ENCODE measurements at regions not wholly inside any gene's neighbourhood (a gene's known extent, or its start where the extent isn't known, plus 50 kb on each side); places are given as distances from the start of the nearest gene placed in this dataset.
"Not testable (repeated sequence)": the region's sequence is repeated elsewhere in the genome, so short reads cannot be mapped to it uniquely, and the experiment has no call there.

DNA sequence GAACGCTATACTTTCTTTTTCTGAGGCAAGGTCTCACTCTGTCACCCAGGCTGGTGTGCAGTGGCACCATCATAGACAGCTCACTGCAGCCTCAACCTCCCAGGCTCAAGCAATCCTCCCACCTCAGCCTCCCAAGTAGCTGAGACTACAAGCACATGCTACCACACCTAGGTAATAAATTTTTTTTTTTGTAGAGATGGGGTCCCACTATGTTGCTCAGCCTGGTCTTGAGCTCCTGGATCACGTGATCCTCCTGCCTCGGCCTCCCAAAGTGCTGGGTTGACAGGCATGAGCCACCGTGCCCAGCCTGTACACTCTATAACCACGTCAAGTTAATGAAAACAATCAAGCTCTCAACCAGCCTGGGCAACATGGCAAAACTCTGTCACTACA lies 127.1 kb upstream of the VOPP1 start:
- DNase-seq: not testable (repeated sequence)

DNA sequence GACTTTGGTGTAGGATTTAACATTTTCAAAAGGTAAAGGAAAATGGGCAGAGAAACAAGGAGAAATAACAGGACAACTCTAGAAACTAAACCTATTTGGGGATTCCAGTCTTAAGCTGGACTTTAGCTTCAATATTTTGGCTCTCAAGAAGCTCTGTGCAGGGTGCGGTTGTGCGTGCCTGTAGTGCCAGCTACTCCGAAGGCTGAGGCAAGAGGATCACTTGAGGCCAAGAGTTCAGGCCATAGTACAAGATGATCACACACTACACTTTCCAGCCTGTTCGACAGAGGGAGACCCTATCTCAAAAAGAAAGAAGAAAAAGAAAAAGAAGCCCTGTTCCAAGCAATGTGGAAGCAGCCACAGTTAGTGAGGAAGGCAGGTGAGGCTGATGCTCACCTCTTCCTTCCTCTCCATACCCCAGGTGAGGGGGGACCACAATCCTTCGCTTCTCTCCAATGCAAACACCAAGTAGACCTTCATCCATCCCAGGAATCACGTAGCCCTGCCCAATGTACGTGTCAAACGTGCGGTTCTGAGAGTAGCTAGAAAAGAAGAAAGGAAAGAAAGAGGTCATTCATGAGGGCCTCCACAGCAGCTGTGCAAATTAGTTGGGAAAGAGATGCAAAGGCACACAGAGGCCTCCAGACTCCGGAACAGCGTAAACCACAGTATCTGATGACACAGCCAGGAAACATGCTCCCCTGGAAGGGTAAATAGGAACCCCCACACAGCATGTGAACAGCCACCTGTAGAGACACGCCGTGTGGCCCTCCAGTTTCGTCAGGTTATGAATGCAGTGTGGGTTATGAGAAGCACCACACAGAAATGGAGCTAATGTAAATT lies 126.5 kb upstream of the VOPP1 start:
- not testable (repeated sequence) for DNase-seq

DNA sequence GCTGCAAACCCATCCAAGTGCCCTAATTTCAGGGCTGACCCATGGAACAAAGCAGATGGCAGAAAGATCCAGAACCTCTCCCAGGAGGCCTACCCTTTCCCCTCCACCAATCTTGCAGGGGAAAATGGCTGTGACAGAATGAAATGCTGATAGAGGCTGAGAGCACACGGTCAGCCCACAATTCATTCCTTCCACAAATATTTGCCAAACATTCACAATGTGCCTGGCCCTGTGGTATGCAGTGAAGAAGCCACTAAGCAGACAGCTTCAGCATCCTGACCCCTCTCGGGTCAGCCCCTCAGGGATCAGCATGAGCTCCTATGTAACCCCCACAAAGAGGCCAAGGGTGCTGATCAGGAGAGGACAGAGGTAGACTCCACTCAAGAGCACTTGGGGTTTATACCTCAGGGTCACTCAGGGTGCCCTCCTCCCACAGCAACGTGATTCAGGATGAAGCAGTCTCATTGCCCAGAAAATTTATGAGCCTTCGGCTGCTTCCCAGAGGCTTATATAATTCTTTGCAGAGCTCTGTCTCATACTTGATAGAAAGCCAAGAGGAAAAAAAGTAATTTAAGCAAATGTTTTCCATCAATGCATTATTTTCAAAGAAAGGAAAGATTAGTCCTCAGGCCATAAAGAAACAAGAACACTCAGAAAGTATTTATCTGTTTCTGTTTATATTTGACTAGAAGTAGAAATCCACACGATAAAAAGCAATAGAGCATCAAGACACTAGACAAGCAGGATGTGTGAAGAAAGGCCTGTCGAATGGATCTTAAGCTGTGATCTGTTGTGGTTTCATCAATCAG lies 123.8 kb upstream of the VOPP1 start:
- DNase-seq: not testable (repeated sequence)

DNA sequence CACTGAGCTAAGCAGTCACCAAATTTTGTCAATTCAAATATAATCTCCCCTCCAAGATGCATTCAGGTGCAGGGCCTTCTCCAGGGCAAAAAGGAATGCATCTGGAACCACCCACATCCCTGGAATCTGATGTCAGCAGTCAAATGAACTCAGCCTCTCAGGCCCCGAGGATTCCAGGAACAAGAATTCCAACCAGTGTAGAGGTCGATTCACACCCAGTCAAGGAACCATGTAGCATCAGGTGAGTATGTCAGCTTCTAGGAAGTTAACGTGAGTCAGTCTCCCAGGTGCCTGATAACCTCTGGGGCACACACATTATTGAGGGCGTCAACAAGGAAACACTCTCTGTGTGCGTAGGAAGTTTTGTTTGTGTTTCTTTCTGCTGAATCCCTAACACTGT lies 122.2 kb upstream of the VOPP1 start:
- DNase-seq: not testable (repeated sequence)

DNA sequence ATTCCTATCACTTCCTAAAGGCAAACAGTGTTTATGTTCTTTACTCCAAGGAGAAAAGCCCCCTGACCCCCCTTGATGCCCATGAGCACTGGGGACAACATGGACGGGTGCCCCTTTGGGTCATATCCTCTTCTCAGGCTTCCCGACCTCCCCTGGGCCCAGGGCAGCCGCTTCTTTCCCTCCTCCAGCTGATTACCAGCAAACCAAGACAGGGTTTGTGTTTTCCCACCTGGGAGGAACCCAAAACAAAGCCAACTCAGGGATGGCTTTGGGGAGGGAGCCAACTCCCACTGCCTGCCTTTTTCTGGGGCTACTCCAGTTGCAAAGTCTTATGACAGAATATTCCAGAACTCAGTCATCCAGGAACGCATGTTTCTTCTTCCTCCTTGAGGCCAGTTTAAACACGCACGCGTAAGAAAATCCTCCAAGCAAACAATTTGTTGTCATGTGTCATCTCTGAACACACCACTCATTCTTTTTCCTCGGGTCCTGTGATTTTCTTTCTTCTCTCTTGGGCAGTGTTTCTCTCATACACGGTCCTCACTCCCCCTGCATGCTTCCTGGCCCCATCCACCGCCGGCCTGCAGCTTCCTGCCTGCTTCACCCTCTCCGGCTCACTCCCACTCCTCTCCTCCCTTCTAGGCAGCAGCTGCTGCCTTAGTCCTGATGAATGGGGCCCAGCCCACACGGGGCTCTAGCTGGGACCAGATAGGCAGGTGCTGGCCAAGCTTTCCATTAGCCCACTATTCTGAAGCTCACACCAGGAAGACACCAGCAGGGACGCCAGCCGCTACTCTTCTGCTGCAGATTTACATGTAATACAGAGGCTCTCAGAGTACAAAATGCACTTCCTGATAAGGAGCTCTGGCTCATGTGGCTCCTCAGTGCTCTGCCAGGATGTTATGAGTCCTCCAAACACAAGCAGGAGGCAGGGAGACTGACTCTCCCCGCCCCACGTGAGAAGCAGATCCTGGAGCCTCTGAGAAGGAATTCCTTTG lies 116.7 kb upstream of the VOPP1 start:
- DNase-seq: not testable (repeated sequence)

DNA sequence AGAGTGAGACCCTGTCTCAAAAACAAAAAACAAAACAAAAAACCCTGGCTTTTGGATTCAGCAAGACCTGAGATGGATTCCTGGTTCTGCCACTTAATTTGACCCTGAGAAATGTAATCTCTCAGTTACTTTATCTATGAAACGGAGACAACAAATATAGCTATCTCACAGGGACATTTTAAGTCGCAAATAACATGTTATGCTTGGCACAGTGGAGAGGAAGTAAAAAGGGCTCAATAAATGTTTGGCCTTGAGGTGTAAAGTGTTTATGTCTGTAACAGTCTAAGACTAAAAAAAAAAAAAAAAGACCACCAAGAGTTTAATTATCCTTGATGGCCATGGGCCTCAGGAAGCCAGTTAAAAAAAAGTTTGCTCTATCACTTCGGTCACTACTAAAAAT lies 116.0 kb upstream of the VOPP1 start:
- not testable (repeated sequence) for DNase-seq

DNA sequence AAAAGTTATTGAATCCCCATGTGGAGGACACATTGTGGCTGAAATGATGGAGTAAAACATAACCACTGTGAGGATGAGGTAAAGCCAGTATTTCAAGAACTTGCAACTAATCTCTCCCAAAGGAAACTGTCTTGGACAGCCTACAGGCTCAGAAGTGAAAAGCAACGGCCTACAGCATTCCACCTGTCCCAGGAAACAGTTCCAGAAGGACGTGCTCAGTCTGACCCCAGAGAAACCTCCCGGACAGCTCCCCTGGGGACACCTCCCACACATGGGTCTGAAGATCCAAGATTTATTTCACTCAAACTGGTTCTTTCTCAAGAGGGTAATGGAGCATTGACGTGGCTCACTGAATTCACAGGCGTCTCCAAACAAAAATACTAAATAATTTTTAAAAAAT lies 115.0 kb upstream of the VOPP1 start:
- not testable (repeated sequence) for DNase-seq

DNA sequence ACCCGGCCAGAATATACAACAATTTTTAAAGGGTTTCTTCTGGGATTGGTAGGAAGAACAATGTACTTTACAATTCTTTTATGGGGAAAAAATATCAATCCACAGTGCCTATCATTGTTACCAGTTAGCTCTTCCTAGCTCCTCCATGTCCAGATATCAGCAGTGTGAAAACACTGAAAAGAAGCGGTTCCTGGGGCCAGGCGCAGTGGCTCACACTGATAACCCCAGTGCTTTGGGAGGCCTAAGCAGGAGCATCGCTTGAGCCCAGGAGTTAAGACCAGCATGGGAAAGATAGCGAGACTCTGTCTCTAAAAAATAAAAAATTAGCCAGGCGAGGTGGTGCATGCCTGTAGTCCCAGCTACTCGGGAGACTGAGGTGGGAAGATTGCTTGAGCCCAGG lies 114.5 kb upstream of the VOPP1 start:
- DNase-seq: not testable (repeated sequence)

DNA sequence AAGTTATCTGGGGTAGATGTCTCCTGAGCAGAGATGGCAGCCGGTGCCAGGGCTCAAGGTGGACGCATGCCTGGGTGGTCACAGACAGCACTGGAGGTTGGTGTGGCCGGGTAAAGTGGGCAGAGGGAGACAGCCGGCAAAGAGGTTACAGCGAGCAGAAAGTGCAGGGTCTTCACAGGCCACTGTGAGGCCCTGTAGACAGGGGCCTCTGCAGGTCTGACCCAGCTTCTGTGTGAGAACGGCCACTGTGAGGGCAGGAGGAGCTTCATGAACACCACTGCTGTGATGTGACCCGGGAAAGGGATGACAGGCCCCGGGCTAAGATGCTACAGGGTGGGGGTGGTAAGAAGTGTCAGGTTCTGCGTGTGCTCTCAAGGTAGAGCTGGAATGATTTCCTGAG lies 111.2 kb upstream of the VOPP1 start:
- DNase-seq: not testable (repeated sequence)

DNA sequence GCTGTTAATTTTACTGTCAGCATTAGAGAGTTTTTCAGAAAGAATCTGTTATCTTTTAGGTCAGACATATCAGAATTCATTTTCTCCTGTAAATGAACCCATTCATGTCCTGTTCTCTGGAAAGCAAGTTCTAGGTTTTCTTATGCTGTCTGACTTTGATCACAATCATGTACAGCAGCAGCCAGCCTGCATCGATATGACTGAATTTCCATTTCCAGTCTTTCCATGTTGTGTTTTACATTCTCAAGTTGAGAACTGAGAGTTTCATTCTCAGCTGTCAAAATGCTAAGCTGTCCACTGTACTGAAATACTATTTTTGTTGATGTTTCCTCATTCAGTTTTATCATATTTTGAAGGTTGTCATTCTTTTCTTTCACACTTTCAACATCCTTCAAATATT lies 103.3 kb upstream of the VOPP1 start:
- not testable (repeated sequence) for DNase-seq

DNA sequence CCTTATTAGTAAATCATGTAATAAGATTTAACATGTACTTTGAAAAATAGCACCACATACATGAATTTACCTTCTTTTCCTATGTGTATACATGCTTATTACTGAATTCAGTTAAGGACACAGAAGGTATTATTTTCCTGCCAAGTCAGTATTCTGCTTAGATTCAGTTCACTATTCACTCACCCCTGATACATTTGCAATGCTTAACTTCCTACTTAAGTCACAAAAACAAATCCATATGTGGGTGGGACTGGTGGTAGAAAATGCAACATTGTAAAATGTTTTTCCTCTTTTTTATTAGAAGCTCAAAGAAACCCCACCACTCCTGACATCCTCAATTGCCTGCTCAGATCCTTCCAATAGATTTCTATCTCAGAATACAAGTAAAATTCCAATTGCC lies 101.2 kb upstream of the VOPP1 start:
- not testable (repeated sequence) for DNase-seq

DNA sequence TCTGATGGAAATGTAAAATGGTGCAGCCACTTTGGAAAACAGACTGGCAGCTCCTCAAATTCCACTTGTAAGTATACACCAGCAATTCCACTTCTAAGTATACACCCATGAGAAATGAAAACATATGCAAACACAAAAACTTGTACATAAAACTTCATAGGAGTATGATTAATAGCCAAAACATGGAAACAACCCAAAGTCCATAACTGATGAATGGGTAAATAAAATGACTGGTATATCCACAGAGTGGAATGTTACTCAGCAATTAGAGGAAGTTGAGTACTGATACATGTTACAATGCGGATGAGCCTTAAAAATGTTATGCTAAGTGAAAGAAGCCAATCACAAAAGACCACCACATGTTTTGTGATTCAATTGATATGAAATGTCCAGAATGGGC lies 99.8 kb upstream of the VOPP1 start:
- DNase-seq: not testable (repeated sequence)

DNA sequence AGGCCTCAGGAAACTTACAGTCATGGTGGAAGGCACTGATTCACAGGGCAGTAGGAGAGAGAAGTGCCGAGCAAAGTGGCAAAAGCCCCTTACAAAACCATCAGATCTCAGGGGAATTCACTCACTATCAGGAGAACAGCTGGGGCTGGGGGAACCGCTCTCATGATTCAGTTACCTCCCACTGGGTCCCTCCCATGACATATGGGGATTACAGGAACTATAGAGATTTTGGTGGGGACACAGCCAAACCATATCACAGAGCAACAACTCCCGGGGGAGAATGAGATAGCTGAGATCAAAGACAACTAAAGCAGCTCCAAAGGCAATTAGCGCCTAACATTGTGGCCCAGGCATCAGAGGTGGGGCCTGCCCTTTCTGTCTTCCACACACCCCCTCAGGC lies 85.4 kb upstream of the VOPP1 start:
- no peak for DNase-seq

DNA sequence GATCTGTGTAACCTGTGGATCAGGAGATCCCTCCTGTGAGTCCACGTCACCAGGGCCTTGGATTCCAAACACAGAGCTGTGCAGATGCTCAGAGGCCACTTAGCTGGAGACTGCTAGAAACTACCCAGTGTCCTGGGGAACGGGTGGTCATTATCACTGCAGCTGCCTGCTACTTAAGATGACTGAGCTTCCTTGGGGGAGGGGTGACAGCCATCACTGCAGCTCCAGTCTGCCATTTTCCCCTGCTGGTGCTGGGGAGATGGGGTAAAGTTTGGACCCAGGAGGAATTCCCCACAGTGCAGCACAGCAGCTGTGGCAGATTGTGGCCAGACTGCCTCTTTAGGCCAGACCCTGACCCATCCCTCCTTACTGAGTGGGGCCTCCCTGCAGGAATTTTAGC lies 78.8 kb upstream of the VOPP1 start:
- DNase-seq: no peak

DNA sequence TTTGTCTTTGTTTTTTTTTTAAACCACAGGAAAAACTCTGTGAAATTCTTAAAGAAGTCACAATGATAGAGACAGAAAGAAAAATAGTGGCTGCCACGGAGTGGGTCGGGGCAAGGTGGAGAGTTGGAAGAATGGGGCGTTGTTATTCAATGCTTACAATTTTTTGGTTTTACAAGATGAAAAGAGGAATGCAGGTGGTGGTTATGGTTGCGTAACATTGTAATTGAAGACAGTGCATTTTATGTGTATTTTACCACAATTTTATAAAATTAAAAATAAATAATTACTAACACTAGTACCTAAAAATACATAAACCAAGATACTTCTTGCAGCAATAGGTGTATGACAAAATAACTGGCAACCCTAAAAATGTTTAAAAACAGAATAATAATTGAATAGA lies 76.9 kb upstream of the VOPP1 start:
- no peak for DNase-seq

DNA sequence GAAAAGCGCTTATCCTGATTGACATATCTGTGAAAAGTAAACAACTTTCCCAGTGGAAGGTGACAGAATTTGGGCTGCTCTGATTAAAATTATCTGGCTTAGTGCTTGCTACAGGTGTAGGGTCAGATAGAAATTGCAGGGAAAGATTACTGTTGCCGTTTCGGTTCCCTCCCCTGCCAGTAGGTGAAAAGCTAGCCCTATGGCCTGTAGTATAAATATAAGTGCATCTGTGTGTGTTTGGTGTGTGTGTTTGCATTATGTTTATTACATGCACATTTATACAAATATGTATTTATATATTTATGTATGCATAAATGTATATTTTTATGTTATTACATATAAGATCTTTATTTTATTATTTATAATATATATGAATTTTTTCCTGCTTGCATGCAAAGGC lies 72.3 kb upstream of the VOPP1 start:
- DNase-seq: no peak

DNA sequence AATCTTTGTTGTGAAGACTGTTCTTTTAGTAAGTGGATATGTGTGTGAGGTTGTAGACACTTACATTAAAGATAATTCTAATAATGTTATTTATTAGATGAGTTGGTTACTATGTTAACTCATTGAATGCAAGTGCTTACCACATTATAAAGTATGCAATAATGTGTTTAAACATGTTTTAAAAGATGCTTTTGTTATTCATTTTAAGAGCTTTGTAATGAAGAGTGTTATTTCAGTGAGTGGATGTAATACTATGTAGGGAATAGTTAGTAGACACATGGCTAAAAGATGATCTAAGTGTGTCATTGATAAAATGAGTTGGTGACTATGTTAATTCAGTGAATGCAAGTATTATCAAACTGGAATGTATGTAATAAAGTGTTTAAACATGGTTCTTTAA lies 70.0 kb upstream of the VOPP1 start:
- no peak for DNase-seq

DNA sequence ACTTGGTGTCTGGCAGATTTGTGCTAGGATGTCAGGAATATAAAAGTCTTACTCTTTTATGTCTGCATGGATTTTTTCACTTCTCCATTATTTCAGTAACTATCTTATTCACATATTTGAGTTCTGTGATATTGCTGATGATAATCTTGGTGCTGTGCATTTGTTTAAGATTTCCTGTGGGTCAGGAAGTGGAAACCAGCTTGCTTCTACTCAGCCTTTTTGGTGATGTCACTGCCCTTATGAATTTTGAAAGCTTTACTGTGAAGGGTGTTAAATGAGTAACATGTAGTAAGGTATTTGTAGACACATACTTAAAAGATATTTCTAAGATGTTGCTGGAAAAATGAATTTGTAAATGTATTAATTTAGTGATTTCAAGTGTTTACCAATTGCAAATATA lies 69.5 kb upstream of the VOPP1 start:
- DNase-seq: no peak

DNA sequence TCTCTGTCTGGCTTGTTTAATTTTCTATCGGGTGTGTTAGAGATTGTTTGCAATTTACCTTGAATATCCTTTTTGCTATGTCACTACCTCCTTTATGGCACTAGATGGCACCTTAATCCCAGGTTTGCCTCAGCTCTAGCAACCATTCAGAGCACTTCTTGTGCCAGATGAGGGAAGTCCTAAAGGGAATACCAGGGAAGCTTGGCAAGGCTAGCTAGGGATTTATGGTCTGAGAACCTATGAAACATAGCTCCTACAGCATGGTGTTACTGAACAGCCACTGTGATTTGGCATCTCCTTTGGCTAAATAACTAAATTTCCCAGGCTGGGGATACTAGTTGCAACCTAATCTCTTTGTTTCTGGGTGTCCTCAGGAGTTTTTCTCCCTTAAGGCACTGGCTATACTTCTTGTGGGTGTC lies 69.0 kb upstream of the VOPP1 start:
- peak; percentile 4 for DNase-seq

DNA sequence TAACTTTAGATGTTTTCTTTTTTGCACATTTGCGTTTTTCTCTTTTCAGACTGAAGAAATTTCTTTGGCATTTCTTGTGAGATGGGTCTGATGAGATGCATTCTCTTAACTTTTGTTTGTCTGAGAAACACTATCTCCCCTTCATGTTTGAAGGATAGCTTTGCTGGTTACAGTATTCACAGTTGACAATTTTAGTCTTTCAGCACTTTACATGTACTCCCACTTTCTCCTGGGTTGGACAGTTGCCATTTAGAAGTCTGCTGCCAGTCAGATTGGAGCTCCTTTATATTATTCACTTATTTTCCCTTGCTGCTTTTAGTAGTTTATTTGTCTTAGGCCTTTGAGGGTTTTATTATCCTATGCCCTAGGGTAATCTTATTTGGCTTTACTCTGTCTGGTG lies 67.3 kb upstream of the VOPP1 start:
- no peak for DNase-seq

DNA sequence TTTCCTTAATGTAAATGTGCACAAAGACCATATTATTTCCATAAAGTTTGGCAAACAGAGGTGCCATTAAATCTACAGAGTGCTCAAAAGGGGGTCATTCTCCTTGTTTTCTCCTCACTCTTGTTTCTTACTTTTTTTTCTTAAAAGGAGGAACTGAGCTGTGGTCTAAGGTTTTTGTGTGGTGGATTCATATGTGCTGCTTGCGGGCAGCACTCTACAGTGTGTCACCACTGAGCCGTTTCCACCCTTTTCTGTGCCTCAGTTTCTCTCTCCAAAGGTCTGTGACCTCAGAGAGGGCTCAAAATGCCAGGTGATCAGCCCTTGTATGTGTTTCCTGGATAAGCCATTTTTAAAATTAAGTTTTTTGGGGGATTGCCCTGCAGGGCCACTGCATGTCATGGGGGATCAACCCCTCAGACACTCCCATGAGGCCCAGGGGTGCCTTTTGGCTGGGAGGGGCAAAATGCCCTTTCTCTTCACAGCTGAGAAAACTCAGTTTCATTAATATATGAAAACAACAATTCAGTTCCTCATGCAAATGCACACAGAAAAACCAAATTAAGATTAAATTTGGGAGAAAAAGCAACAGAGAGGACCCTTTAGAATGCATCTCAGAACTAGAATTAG lies 56.9 kb upstream of the VOPP1 start:
- no peak for DNase-seq

DNA sequence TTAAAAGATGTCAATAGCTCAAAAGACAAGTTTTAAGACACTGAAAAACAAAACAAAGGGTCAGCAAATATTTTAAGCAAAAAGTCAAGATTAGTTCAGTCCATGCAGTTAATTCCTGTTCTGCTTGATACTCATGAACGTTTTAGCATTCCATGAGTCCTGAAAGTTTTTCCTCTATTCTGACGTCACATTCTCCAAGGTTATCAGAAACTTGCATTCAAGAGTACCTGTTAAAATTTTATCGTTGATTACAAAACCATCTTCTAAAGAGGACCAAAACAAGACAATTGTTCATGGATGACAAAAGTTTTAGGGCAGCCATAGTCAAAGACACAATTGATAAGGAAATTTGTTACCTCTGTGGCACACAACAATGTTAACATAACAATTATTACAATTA lies 52.5 kb upstream of the VOPP1 start:
- DNase-seq: no peak

All from stimulated activated CD4-positive, alpha-beta T cell treated with anti-CD3 and anti-CD28 coated beads, Interleukin-12 subunit alpha, Interleukin-12 subunit beta, amount 100 ng/mL, for 4 hours (primary cell).